HG03460 (cell line): ENCODE measurements at regions not wholly inside any gene's neighbourhood (a gene's known extent, or its start where the extent isn't known, plus 50 kb on each side); places are given as distances from the start of the nearest gene placed in this dataset.
A peak's percentile ranks its signal among the peaks of the same experiment; 100 is the strongest.
"Not testable (repeated sequence)": the region's sequence is repeated elsewhere in the genome, so short reads cannot be mapped to it uniquely, and the experiment has no call there.

Experiments used
- ATAC-seq: cut with Tn5 transposase; IDR thresholded peaks from one replicate; pipeline ENCODE4 v1.9.1; 2021; ENCODE audit not compliant: unreplicated experiment

DNA sequence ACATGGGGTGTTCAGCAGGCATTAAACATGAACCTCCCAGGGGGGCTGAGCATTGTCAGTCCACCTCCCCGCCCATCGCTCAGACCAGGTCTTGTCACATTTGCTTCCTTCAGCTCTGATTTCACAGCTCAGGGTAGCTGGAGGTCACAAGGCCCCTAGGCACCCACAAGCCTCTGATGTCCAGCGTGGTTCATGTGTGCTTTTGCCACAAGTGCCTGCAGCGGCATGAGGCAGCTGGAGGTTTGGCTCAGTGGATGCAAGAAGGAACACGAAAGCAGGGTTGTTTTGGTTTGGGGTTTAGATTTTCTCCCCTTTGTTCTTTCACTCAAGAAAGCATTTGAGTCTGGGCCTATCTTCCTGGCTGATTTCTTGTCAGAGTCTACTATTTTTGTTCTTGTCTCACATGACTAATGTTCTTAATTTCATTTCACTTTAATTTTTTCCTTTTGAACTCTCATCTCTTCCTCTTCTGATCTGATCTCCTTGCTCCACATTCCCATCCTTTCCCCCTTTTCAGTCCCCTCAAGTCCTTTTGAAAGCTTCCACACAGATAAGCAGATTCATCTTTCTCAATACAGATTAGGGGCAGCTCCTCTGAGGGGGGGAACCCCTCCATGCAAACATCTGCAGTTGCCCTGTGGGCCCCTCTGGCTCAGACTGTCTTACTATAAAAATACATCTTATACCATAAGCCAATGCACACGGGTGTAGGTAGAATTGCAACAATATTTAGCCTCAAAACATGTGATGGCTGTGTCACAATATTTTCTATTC lies 68.1 kb upstream of the CEP85L start:
- peak; percentile 41 for ATAC-seq

DNA sequence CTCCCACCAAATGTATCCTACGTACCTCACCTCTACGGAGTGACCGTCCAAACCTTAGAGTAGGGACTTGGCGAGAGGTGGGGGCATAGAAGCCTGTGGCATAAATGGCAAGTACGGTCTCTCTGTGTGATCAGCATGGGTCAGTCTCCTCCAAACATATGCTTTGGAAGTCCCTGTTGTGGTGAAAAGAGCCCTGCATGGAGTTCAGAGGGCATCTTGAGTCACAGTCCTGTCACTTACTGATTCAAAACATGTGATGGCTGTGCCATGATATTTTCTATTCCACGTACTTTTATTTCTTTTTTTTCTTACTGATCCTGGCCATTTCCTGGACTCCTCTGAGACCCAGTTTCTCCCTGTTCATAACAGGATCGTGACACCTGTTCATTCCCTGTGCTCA lies 67.5 kb upstream of the CEP85L start:
- no peak for ATAC-seq

DNA sequence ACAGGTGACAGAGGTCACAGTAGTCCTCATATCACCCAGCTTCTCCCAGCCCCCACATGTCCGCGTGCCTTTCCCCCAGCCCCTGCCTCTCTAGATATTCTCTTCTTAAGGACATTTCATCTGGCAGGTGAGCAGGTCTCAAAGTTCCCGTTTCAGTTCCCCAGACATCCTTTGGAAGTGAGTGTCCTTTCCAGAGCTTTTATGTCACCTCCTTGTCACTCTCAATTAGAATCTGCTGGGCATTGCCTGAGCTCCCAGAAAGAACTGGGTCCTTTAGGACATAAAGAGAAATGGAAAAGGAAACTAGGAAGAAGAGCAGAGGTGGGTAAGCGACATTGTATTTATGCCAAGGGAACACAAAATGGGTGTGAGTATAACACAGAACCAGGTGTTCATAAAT lies 66.9 kb upstream of the CEP85L start:
- ATAC-seq: no peak

DNA sequence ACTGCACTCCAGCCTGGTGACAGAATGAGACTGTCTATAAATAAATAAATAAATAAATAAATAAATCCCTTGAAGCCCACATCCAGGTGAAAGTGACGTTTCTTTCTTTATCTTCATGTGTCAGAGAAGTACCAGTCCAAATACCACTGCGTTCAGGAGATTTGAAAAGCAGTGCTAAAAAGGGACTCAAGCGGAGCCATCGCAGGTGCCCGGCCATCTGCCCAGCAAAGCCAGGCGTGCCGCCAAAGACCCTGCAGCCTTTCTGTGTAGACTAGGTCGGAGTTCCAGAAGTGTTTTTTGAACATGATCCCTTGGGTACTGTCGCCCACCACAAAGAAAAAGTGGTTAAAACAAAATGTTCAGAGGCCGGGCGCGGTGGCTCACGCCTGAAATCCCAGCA lies 65.7 kb upstream of the CEP85L start:
- ATAC-seq: no peak

DNA sequence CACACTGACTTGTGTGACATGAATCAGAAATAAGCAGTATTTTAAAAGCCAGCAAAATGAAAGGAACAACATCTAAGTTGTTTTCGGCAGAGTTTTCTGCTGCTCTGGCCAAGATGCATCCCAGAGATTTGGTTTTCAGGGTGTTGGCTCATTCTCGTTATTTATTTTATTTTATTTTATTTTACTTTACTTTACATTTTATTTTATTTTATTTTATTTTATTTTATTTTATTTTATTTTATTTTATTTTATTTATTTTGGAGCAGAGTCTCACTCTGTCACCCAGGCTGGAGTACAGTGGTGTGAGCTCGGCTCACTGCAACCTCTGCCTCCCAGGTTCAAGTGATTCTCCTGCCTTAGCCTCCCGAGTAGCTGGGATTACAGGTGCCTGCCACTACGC lies 64.5 kb upstream of the CEP85L start:
- ATAC-seq: not testable (repeated sequence)

DNA sequence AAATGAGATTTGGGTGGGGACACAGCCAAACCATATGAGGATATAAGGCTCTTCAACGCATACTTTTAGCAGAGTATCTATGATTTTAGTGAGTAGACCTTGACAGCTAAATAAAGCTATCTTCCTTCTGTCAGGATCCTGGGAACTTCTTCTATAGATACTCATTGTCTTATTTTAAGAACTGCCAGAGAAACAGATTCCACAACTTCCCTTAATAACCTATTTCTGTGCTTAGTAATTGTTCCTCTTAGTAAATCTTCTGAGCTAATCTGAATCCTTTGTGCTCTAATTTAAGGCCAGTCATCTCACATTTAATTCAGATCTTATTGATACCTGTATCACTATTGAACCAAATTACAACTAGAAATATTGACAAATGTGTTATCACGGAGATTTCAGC lies 64.0 kb upstream of the CEP85L start:
- no peak for ATAC-seq

DNA sequence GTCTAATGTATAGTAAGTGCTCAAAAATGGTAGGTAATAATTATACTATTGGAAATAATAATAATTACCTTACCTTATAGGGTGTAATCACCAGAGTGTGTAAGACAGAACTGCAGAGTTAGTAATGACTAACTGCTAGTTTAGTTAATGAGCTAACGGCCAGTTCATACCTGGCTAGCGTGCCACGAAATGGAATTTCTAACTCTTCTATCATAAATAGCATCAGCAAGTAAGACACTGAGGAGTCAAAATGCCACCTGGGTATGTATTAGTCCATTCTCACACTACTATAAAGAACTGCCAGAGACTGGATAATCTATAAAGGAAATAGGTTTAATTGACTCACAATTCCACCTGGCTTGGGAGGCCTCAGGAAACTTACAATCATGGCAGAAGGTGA lies 63.4 kb upstream of the CEP85L start:
- ATAC-seq: no peak

DNA sequence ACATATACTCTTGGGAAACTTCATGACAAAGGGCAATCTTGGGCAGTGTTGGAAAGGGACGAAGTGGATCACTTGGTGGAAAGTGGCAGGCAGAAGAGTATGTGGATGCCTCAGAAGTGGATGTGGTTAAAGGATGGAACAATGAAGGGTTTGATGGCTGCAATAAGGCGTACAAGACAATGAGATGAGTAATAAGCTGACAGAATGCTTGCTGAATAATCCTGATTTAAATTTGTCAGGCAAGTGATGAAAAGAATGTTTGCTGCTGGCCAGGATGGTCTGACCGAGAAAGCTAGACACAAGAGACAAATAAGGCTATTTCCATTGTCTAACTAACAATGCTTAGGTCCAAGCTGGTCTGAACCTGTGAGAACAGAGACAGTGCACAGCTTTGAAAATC lies 61.6 kb upstream of the CEP85L start:
- no peak for ATAC-seq

DNA sequence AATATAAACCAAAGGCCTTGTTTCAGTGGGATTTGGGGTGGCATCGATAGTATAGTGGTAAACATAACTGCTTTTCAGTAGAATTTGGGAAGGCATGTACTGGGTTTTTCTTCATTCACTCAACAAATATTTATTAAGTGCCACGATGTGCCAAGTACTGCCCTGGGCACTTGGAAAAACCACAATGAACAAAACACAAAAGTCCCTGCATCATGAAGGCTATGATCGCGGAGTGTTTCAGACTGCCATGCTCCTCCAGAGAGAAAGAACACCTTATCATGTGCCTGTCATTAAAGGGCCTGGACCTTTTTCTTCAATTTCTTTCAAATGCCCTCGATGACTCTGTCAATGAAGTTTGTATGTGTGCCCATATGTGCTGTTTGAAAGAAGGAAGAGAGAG lies 59.2 kb upstream of the CEP85L start:
- ATAC-seq: no peak

DNA sequence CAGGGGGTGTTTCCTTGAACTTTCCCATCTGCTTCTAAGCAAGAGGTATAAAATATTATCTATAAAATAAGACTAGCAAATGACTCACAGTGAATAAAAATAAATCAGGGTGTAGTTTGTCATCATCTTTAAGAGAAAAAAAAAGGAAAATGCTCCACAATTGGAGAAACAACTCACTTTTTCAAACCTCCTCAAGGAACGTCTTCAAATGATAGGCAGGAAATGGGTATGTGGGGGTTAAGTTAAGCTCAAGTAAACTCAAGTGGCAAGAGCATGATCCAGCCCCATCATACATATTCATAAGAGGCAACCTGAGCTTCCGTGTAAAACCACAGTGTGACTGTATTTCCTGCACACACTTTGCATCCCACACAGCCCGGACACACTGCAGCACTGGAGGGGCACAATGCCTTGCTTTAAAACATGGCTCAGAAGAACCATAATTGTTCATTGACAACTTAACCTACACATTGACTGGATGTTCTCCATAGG lies 58.5 kb upstream of the CEP85L start:
- ATAC-seq: peak; percentile 92

DNA sequence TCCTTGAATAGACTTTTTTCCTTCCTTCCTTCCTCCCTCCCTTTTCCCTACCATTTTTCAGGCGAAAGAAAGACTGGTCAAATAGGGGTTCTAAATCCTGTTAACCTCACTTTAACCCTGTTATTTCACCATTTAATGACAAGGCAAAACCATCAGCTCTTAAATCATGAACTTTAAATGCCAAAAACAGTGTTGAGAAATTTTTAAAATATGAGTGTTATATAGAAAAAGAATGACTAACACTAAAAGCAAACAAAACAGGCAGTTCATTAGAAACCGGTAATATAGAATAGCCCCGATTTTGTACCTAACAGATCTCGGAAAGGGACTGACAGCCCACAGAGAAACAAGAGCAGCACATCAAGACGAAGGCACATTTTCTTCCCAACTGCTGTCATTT lies 57.4 kb upstream of the CEP85L start:
- ATAC-seq: peak; percentile 0

DNA sequence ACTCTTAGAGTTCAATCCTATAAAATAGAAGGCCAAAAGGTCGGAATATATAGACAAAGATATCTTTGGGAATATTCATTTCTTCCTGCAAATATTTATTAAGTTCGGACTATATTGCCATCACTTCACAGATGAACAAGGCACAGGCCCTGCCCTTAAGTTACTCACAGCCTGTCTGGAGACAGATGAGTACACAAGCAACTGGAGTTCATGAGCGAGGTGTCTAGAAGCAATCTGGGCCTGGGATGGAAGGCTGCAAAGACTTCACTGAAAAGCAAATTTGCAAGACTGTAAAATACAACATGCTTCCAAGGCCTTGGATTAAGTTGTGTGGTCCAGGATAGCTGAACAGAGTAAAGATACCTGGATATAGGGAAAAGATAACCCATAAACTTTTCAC lies 56.7 kb upstream of the CEP85L start:
- no peak for ATAC-seq

DNA sequence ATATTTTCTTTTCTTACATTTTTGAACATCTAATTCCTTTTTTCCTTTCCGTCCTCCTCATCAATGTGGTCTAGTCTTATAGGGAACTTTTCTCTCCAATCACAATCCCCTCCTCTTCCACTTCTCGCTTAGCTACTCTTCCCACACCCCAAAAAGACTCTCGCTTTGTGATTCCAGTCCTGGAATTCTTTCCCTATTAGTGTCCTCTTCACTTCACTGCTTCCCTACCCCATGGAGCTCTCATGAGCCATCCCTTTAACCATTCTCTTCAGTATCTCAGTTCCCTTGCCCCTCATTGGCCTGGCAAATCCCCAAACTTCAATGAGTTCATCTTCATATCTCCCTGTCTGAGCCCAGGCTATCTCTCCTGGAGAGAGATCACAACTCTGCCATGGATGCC lies 55.3 kb upstream of the CEP85L start:
- no peak for ATAC-seq

DNA sequence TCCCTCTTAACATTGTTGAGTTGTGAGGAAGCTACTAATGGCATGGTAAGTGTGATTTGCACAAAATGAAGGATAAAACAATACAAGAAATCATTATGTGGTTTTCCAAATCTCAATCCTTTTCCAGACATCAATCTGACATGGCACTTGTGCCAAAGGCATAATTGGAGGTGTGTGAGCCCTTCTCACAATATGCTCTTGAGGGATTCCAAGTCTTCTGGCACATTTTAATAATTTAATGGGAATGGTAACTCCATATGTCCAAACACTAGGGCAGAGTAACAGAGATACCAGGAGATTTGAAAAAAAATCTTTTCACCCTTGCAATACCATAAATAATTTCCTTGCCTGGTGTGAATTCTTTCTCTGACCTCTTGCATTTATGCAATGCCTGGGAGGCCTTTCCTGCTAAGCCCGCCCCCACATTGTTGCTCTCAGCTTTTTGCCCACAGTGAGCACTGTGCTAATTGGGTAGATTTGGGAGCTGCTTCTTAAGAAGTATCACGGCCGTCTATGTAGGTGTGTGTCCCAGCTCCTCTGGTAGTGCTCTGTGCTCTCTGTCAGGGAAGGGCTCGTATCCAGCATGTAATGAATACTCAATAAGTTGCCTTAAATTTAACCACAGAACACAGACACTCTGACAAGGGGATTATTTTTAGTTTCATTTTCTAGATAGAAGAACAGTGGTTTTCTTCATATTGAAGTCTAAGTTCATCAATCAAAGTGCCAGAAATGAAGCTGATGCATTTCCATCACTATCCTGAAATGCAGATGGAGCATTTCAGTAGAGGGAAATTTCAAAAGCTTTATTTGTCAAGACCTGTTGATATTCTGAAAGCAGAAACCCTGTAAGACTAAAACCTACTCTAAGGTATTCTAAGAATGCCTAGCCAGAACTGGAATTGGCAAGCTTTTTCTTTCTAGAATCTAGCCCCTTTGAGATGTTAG lies 54.4 kb upstream of the CEP85L start:
- ATAC-seq: peak; percentile 27

DNA sequence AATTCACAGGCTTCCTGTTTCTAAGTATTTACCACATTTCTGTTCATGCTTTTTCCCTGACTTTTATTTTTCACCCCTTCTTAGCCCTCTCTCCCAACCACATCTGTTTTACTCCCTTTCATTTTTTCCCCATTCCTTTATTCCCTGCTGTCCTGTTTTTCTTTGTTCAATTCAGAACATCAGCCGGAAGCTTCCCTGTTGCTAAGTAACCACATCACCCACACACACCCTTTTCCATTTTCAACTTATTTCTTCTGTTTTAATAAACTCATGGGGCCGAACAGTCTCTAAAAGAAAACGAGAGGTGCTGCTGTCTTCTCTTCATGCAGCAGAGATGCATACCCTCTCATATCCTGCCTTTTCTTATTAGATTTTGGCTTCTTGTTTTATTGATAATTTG lies 53.5 kb upstream of the CEP85L start:
- ATAC-seq: no peak

DNA sequence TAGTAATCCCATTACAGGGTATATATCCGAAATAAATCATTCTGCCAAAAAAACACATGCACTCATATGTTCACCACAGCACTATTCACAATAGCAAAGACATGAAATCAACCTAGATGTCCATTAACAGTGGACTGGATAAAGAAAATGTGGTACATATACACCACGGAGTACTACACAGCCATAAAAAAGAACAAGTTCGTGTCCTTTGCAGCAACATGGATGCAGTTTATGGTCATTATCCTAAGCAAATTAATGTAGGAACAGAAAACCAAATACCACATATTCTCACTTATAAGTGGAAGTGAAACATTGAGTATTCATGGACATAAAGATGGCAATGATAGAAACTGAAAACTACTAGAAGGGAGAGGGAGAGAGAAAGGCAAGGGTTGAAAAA lies 49.9 kb upstream of the CEP85L start:
- ATAC-seq: not testable (repeated sequence)
